RWPE1 (cell line): ENCODE measurements at regions not wholly inside any gene's neighbourhood (a gene's known extent, or its start where the extent isn't known, plus 50 kb on each side); places are given as distances from the start of the nearest gene placed in this dataset.

ENCODE experiments used
- CTCF ChIA-PET: fragments of 350-600 bp; sonication (Branson Sonifier 250); formaldehyde crosslinking; extraction: SDS; loops from one replicate; lab custom pipeline; 2021; lab: Yijun Ruan, JAX
- POLR2A ChIA-PET: fragments of 400-600 bp; formaldehyde crosslinking; extraction: SDS; loops from one replicate; lab custom pipeline; 2020; ENCODE audit warnings: antibody characterized with exemption; ENCODE audit not compliant: low non-redundant PET; lab: Yijun Ruan, JAX
- DNase-seq: peaks from one replicate; pipeline ENCODE4 v3.0.0; 2012; ENCODE audit warnings: low spot score
- H3K27ac ChIP-seq: fragments of 450-650 bp; 2 replicates; pipeline ENCODE4 v1.5.1; 2017
- TF ChIP-seq, protein P1 (sequence below): fragments of 450-650 bp; conservative IDR thresholded peaks from 2 replicates; pipeline ENCODE4 v1.5.1; 2017; ENCODE audit warnings: low read depth, mild to moderate bottlenecking

GRCh38 chr2:56113382-56113975, 70.3 kb upstream of the CCDC85A start:
- CTCF ChIA-PET: no interaction called here
- TF ChIP-seq, protein P1, sequence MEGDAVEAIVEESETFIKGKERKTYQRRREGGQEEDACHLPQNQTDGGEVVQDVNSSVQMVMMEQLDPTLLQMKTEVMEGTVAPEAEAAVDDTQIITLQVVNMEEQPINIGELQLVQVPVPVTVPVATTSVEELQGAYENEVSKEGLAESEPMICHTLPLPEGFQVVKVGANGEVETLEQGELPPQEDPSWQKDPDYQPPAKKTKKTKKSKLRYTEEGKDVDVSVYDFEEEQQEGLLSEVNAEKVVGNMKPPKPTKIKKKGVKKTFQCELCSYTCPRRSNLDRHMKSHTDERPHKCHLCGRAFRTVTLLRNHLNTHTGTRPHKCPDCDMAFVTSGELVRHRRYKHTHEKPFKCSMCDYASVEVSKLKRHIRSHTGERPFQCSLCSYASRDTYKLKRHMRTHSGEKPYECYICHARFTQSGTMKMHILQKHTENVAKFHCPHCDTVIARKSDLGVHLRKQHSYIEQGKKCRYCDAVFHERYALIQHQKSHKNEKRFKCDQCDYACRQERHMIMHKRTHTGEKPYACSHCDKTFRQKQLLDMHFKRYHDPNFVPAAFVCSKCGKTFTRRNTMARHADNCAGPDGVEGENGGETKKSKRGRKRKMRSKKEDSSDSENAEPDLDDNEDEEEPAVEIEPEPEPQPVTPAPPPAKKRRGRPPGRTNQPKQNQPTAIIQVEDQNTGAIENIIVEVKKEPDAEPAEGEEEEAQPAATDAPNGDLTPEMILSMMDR: no peak
- no peak overlapping the region for H3K27ac ChIP-seq
- no peak for DNase-seq
- POLR2A ChIA-PET: no interaction called here

DNA sequence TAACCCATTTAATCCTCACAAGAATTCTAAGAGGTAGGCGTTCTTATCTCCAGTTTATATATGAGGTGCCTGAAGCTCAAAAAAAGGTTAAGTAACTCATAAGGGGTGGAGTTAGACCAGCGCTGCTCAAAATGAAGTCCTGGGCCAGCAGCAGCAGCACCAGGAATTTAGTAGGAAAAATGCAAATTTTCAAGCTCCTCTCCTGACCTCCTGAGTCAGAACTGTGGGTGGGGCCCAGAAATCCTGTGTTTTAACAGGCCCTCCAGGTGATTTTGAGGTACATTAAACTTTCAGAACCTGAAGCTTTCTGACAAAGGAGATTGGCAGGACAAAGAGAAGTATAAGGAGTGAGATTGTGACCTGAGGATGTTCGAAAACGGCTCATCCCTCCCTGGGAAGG, 66.0 kb upstream of the CCDC85A start:
- DNase-seq: peak; percentile 17
- TF ChIP-seq, protein P1: no peak
- ChIA-PET CTCF (interaction anchor here (0.5 kb wide), 1 partner anchor 1429 kb away, joined by 3 read pairs; no protein-coding TSS in a partner anchor), POLR2A (no interaction called here)
- H3K27ac ChIP-seq: no peak overlapping the region

DNA sequence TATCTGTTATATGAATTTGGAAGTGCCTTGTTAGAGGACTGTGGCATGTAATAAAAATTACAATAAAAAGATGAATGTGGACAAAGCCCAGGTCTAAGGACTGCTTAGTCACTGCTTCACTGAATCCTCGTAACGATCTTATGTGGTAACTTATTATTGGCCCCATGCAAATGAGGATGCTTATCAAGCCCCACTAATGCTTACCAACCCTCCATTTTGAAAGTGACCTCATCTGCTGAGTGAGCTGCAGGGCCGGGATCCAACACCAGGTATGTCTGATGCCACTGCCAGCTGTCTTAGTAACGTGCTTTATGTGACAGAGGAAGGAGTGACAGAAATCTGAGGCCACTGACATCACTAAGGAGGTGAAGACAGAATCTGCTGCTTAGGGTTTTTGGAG, 65.3 kb upstream of the CCDC85A start:
- DNase-seq: no peak

GRCh38 chr2:56121995-56122394, 61.8 kb upstream of the CCDC85A start:
- CTCF ChIA-PET: interaction anchor here (1.0 to 1.8 kb wide), 2 partner anchors 9 to 44 kb away, joined by 3 to 5 read pairs; no protein-coding TSS in a partner anchor
- H3K27ac ChIP-seq: no peak overlapping the region
- POLR2A ChIA-PET: no interaction called here
- TF ChIP-seq, protein P1: no peak
- DNase-seq: no peak

More for the DNA sequence above, 65.3 kb upstream of the CCDC85A start:
- ChIA-PET POLR2A (no interaction called here), CTCF (no interaction called here)
- no peak overlapping the region for H3K27ac ChIP-seq
- TF ChIP-seq, protein P1: no peak

DNA sequence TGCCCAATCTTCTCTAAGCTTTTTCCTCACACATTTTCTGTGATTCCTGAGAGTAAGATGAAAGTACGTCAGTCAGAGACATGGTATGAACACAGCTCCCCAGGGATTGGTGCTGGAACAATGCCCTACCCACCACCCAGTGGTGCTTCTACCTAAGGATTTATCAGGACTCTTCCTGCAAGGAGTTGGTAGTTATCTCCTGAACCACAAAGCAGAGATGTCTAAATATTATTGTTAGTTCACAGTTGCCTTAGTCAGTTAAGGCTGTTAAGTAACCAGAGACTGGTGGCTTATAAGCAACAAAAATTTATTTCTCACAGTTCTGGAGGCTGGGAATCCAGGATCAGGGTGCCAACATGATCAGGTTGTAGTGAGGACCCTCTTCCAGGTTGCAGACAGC, 60.3 kb upstream of the CCDC85A start:
- POLR2A ChIA-PET: no interaction called here
- no peak overlapping the region for H3K27ac ChIP-seq
- no peak for DNase-seq
- CTCF ChIA-PET: no interaction called here
- TF ChIP-seq, protein P1: no peak

DNA sequence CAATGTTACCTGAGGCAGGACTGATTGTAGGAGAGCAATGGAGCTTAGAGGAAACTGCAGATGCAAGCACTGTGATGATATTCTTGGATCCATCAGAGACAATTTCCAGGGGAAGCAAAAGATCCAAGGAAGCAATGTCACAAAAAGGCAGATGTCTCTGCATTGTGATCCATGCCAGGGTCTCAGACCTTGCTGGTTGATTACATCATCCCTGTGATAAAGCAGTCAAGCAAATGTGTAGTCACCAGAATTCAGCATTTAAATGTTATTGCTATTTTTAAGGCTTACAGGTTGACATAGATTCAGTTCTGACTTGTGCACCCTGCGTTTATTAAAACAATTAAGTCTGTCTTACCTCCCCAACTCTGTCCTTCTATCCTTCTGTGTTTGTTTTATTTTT, 56.8 kb upstream of the CCDC85A start:
- ChIA-PET CTCF (no interaction called here), POLR2A (no interaction called here)
- no peak overlapping the region for H3K27ac ChIP-seq
- no peak for DNase-seq
- TF ChIP-seq, protein P1: no peak
